Stomach smooth muscle (tissue), 2 donors: ENCODE measurements at regions not wholly inside any gene's neighbourhood (a gene's known extent, or its start where the extent isn't known, plus 50 kb on each side); places are given as distances from the start of the nearest gene placed in this dataset.

Experiments
- H3K27ac ChIP-seq: one replicate; pipeline ENCODE4 v1.7.0; 2013; ENCODE audit warnings: mild to moderate bottlenecking, low read length, inconsistent platforms
- H3K27me3 ChIP-seq, 2 donors: one replicate each; pipeline ENCODE4 v1.7.0; 2013; ENCODE audit warnings: low read length in 2 of 2; ENCODE audit not compliant: insufficient read depth in 2 of 2, control insufficient read depth in 1 of 2
- H3K36me3 ChIP-seq, 2 donors: one replicate each; pipeline ENCODE4 v1.7.0; 2013; ENCODE audit warnings: low read length in 2 of 2; ENCODE audit not compliant: control insufficient read depth in 2 of 2, insufficient read depth in 2 of 2
- H3K4me1 ChIP-seq: one replicate; pipeline ENCODE4 v1.7.0; 2013; ENCODE audit warnings: low read length; ENCODE audit not compliant: control insufficient read depth, insufficient read depth
- H3K4me3 ChIP-seq, 2 donors: one replicate each; pipeline ENCODE4 v1.7.0; 2013; ENCODE audit warnings: low read length in 2 of 2
- H3K9ac ChIP-seq, 2 donors: one replicate each; pipeline ENCODE4 v1.7.0; 2013; ENCODE audit warnings: low read length in 2 of 2, mild to moderate bottlenecking in 1 of 2
- H3K9me3 ChIP-seq, 2 donors: one replicate each; pipeline ENCODE4 v1.7.0; 2013; ENCODE audit warnings: low read length in 2 of 2; ENCODE audit not compliant: control insufficient read depth in 2 of 2
- donor health status: healthy.
- donor health status: Pancreatic carcinoma.

GRCh38 chr3:59213860-59214259 is 164.0 kb upstream of the CFAP20DC start:
- no peaks in the 10 kb centered on the region for H3K36me3 ChIP-seq
- no peak overlapping the region for H3K27ac ChIP-seq
- no peaks in the 10 kb centered on the region for H3K27me3 ChIP-seq

DNA sequence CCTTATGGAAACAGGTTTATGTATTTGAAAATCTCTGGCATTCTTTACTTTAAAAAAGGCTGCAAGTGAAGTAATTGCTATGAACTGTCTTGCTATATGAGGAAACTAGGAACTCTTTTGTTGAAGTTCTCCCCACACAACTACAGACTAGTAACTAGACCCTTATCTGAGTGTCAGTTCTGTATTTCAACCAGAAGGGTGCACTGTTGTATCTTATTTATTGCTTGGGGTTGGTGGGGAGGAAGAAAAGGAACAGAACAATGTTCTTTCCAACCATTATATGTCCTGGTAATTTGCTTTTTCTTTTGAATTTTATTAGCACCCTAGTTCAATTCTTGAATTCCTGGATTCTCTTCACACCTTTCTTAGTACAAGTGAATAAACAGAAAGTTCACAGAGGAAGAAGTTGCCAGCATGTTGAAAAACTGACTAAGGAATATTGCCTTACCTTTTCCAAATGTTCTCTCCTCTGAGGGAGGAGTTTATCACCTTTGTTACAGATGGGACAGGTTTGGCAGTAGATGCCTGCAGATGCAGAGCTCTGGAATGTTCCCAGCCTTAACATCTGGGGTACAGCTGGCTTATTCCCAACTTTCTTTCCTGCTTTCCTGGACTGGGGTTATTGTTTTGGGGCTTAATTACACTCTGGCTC is 162.4 kb upstream of the CFAP20DC start:
- Histone ChIP-seq H3K27me3 (peaks cover 0 to 3% of the 10 kb centered on the region in 2 donors), H3K4me3 (no peak overlapping the region), H3K9me3 (no peaks in the 10 kb centered on the region), H3K9ac (no peak overlapping the region), H3K27ac (no peak overlapping the region), H3K36me3 (no peaks in the 10 kb centered on the region), H3K4me1 (no peaks in the 10 kb centered on the region)

More at GRCh38 chr3:59213860-59214259, 164.0 kb upstream of the CFAP20DC start:
- no peaks in the 10 kb centered on the region for H3K9me3 ChIP-seq
- no peak overlapping the region for H3K9ac ChIP-seq
- H3K4me1 ChIP-seq: no peaks in the 10 kb centered on the region
- no peak overlapping the region for H3K4me3 ChIP-seq

GRCh38 chr3:59210260-59210659 is 160.4 kb upstream of the CFAP20DC start:
- H3K4me3 ChIP-seq: no peak overlapping the region
- H3K9me3 ChIP-seq: no peaks in the 10 kb centered on the region
- peaks cover 0 to 3% of the 10 kb centered on the region in 2 donors for H3K27me3 ChIP-seq
- H3K9ac ChIP-seq: no peak overlapping the region
- H3K36me3 ChIP-seq: no peaks in the 10 kb centered on the region
- H3K4me1 ChIP-seq: no peaks in the 10 kb centered on the region
- H3K27ac ChIP-seq: no peak overlapping the region

DNA sequence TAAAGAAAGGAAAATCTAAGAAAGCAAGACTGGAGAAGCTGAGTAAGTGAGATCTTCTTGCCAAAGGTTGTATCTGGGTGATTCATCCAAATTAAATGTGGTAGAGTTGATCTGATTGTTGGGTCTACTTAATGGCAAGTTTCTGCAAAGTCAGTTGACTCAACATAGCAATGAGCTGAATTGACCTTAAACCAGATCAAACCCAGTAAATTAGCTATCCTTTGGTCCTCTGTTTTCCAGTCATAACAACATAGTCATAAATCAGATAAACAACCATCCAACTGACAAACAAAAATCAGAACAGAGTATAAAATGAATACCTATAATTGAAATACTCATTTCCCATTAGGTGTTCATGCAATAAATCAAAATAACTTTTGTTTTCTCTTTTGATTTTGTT is 142.6 kb upstream of the CFAP20DC start:
- no peaks in the 10 kb centered on the region for H3K36me3 ChIP-seq
- H3K9me3 ChIP-seq: no peaks in the 10 kb centered on the region
- no peaks in the 10 kb centered on the region for H3K4me1 ChIP-seq
- H3K9ac ChIP-seq: no peak overlapping the region
- no peak overlapping the region for H3K27ac ChIP-seq
- no peak overlapping the region for H3K4me3 ChIP-seq
- no peaks in the 10 kb centered on the region for H3K27me3 ChIP-seq

GRCh38 chr3:59191651-59192050 is 141.8 kb upstream of the CFAP20DC start:
- no peak overlapping the region for H3K27ac ChIP-seq
- H3K4me1 ChIP-seq: no peaks in the 10 kb centered on the region
- H3K9ac ChIP-seq: no peak overlapping the region
- H3K9me3 ChIP-seq: no peaks in the 10 kb centered on the region
- no peaks in the 10 kb centered on the region for H3K27me3 ChIP-seq
- no peak overlapping the region for H3K4me3 ChIP-seq
- H3K36me3 ChIP-seq: no peaks in the 10 kb centered on the region

DNA sequence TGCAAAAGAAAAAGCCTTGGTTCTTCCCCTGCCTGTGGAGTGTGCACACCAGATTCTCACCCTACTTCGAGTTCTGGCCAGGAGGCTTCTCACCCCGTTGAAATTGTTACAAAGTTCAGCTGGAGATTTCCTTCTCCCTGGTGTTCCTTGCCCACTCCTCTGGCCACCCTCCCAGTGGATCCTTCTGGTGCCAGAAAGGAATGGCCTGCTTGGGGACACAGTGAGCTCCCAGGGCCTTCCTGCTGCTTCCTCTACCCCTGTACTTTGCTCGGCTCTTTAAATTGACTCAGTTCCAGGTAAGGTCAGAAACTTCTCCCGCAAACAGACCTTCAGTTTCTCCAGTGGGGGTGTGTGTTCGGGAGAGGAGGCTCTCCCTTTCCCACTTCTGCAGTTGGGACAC is 140.1 kb upstream of the CFAP20DC start:
- no peaks in the 10 kb centered on the region for H3K9me3 ChIP-seq
- H3K9ac ChIP-seq: no peak overlapping the region
- H3K27ac ChIP-seq: no peak overlapping the region
- no peaks in the 10 kb centered on the region for H3K27me3 ChIP-seq
- no peaks in the 10 kb centered on the region for H3K4me1 ChIP-seq
- H3K36me3 ChIP-seq: no peaks in the 10 kb centered on the region
- H3K4me3 ChIP-seq: no peak overlapping the region

- Histone ChIP-seq H3K4me1 (no peaks in the 10 kb centered on the region), H3K36me3 (no peaks in the 10 kb centered on the region), H3K27me3 (no peaks in the 10 kb centered on the region), H3K4me3 (no peak overlapping the region), H3K9ac (no peak overlapping the region), H3K9me3 (no peaks in the 10 kb centered on the region), H3K27ac (no peak overlapping the region)
Measured at GRCh38 chr3:59189526-59189925, 139.7 kb upstream of the CFAP20DC start.

DNA sequence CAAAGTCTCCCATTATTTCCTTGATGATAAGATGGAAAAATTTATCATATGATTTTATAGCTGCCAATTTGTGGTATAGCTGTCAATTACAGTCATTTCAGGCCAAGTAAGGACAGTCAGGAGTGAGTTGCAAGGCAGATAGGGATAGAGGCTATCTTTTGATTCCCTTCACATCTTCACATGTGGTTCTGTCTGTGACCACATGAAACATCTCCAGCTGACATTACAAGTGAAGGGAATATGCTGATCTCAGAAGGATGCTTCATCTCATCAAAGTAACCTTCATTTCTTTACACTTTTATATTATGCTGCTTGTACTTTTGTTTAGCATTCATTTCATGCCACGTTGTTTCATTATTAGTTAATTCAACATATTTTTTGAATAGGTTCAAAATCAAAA is 136.9 kb upstream of the CFAP20DC start:
- Histone ChIP-seq H3K4me1 (no peaks in the 10 kb centered on the region), H3K36me3 (no peaks in the 10 kb centered on the region), H3K27me3 (no peaks in the 10 kb centered on the region), H3K4me3 (no peak overlapping the region), H3K9ac (no peak overlapping the region), H3K9me3 (no peaks in the 10 kb centered on the region), H3K27ac (no peak overlapping the region)

DNA sequence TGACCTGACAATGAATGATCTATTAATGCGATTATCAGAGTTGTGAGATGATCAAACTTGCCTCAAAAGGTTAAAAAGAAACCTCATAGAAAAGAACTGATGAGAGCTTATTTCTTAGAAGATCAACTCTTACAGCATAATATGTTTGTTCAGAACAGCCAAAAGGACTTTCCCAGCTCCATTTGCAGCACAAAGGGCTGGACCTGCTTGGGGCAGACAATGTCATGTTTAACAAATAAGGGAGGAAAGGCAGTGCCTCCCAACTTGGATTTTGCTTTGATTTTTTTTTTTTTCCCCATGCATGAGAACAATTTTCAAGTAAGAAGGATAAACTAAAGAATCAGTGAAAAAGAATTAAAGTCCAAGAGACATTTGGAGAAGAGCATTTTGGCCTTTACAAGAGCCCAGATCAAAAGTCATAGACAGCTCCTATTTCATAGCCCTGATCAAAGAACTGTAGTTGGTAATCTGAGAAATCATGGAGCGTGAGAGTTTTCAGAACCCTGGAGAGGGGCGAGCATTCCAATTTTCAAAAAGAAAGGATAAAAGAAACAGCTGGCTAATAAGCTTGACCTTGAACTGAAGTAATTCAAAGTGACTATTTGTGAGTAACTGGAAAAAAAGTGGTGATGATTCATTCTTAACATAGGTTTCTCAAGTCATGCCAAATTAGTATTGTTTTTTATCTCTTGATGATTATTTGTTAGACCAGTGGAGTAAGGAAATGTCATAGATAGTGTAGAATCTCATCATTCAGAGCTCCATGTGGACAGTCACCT is 136.0 kb upstream of the CFAP20DC start:
- Histone ChIP-seq H3K9me3 (no peaks in the 10 kb centered on the region), H3K36me3 (no peaks in the 10 kb centered on the region), H3K27ac (no peak overlapping the region), H3K4me3 (no peak overlapping the region), H3K9ac (no peak overlapping the region), H3K4me1 (no peaks in the 10 kb centered on the region), H3K27me3 (no peaks in the 10 kb centered on the region)

- no peaks in the 10 kb centered on the region for H3K9me3 ChIP-seq
- no peak overlapping the region for H3K4me3 ChIP-seq
- no peak overlapping the region for H3K27ac ChIP-seq
- H3K9ac ChIP-seq: no peak overlapping the region
- no peaks in the 10 kb centered on the region for H3K27me3 ChIP-seq
- no peaks in the 10 kb centered on the region for H3K4me1 ChIP-seq
- no peaks in the 10 kb centered on the region for H3K36me3 ChIP-seq
Measured at GRCh38 chr3:59180006-59180405, 130.2 kb upstream of the CFAP20DC start.

GRCh38 chr3:59178698-59179097 is 128.9 kb upstream of the CFAP20DC start:
- H3K27me3 ChIP-seq: no peaks in the 10 kb centered on the region
- no peaks in the 10 kb centered on the region for H3K36me3 ChIP-seq
- H3K4me1 ChIP-seq: no peaks in the 10 kb centered on the region

More at GRCh38 chr3:59178698-59179097, 128.9 kb upstream of the CFAP20DC start:
- Histone ChIP-seq H3K9ac (no peak overlapping the region), H3K27ac (no peak overlapping the region), H3K9me3 (no peaks in the 10 kb centered on the region), H3K4me3 (no peak overlapping the region)
